GM12892 (cell line): ENCODE measurements at regions not wholly inside any gene's neighbourhood (a gene's known extent, or its start where the extent isn't known, plus 50 kb on each side); places are given as distances from the start of the nearest gene placed in this dataset.

ENCODE experiments used
- POLR2A ChIP-seq: IDR thresholded peaks from 2 replicates; pipeline ENCODE4 v1.6.1; 2011; ENCODE audit warnings: low read depth, low read length, control low read depth
- POLR2AphosphoS5 ChIP-seq: IDR thresholded peaks from 2 replicates; pipeline ENCODE4 v1.6.1; 2011; ENCODE audit warnings: low read depth, low read length, control low read depth
- TAF1 ChIP-seq: IDR thresholded peaks from 2 replicates; pipeline ENCODE4 v1.6.1; 2011; ENCODE audit warnings: low read depth, mild to moderate bottlenecking, control low read depth, low read length, borderline replicate concordance

DNA sequence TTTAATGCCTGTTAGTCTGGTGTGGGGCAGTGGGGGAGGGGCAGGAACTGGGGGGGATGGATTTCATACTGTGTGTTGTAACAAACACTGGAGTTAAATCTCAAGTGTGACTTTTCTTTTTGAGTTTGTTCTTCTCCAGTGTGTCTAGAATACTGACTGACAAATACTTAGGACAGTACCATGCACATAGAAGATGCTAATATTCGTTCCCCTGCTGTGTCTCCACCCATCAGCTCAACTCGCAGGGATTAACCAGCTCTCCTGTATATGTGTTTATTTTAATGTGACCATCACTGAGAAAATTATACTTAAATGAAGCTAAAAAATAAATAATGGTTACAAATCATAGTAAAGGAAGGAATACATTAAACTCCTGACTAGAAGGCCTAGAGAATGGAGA is 150.9 kb upstream of the E2F8 start:
- TF ChIP-seq POLR2AphosphoS5 (no peak), POLR2A (no peak), TAF1 (no peak)
